ENCODE measurements at regions not wholly inside any gene's neighbourhood (a gene's known extent, or its start where the extent isn't known, plus 50 kb on each side); places are given as distances from the start of the nearest gene placed in this dataset.
"Not testable (repeated sequence)": the region's sequence is repeated elsewhere in the genome, so short reads cannot be mapped to it uniquely, and the experiment has no call there.

DNA sequence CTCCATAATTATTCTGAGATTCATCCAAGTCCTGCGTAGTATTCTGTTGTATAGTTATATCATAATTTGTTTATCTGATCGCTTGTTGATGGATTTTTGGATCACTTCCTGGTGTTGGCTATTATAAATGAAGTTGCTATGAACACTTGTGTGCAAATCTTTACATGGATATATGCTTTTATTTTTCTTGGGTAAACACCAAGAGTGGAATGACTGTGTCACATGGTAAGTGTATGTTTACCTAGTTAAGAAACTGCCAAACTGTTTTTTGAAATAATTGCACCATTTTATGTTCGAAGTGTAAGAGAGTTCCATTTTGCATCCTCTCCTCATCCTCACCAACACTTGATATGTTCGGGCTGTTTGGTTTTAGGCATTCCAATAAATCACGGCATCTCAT, 360.4 kb upstream of the FRG2C start:
- TF ChIP-seq, protein P1, sequence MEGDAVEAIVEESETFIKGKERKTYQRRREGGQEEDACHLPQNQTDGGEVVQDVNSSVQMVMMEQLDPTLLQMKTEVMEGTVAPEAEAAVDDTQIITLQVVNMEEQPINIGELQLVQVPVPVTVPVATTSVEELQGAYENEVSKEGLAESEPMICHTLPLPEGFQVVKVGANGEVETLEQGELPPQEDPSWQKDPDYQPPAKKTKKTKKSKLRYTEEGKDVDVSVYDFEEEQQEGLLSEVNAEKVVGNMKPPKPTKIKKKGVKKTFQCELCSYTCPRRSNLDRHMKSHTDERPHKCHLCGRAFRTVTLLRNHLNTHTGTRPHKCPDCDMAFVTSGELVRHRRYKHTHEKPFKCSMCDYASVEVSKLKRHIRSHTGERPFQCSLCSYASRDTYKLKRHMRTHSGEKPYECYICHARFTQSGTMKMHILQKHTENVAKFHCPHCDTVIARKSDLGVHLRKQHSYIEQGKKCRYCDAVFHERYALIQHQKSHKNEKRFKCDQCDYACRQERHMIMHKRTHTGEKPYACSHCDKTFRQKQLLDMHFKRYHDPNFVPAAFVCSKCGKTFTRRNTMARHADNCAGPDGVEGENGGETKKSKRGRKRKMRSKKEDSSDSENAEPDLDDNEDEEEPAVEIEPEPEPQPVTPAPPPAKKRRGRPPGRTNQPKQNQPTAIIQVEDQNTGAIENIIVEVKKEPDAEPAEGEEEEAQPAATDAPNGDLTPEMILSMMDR (conservative IDR thresholded peaks at IDR 0.05 in 1 of 2, IDR thresholded peaks at IDR 0.05 in 1 of 2; ENCODE audit: low read depth in 1 of 2, low read length in 2 of 2), result no peak
- TF ChIP-seq EZH2 (IDR thresholded peaks at IDR 0.05; ENCODE audit: low read length, missing control alignments), result no peak
- peaks cover 3% of the 10 kb centered on the region for H3K27me3 ChIP-seq (ENCODE audit: control insufficient read depth, insufficient read depth, low read length)
- H3K36me3 ChIP-seq (ENCODE audit: control insufficient read depth, insufficient read depth, low read length), result no peaks in the 10 kb centered on the region
- no peak for DNase-seq (ENCODE audit: low read depth in 2 of 2)
- H4K20me1 ChIP-seq (ENCODE audit: control insufficient read depth, extremely low read depth, insufficient read depth, low read length), result no peaks in the 10 kb centered on the region
- H3K9ac ChIP-seq (ENCODE audit: insufficient read depth, low read length), result no peak overlapping the region
- H3K4me1 ChIP-seq (ENCODE audit: control insufficient read depth, extremely low read depth, insufficient read depth, low read length), result no peaks in the 10 kb centered on the region
- no peak overlapping the region for H2AFZ ChIP-seq (ENCODE audit: low read length)
- no peaks in the 10 kb centered on the region for H3K79me2 ChIP-seq (ENCODE audit: control insufficient read depth, insufficient read depth, low read length)
- H3K4me2 ChIP-seq (ENCODE audit: extremely low read depth, insufficient read depth, low read length), result no peak overlapping the region
- no peaks in the 10 kb centered on the region for H3K9me3 ChIP-seq (ENCODE audit: control insufficient read depth, insufficient read depth, low read depth, low read length)
- H3K27ac ChIP-seq (ENCODE audit: insufficient read depth, low read length), result no peak overlapping the region
- no peak overlapping the region for H3K4me3 ChIP-seq (replicated peaks in 1 of 4; ENCODE audit: control extremely low read depth in 1 of 4, insufficient read depth in 1 of 4, low read depth in 3 of 4, low read length in 4 of 4)

- no peak overlapping the region for H2AFZ ChIP-seq (ENCODE audit: low read length)
Observed at GRCh38 chr3:75305901-75306300, 358.2 kb upstream of the FRG2C start.

DNA sequence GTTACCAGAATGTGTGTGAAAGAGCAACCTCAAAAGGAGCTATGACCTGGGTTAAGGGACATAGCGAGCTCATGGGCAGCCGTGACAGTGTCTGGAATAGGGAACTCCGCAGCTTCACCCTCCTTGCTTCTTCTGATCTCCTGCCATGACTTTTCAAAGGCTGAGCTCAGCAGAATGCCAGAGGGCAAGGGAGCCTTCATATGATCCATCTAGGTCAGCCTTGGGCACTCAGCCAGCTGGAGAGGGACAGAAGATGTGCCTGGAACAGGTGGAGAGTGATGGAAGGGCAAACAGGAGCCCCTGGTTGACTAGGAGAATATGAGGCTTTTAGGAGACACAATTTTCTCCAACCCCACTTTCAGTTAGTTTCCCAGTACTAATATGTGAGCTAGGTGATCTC, 352.8 kb upstream of the FRG2C start:
- not testable (repeated sequence) for H2AFZ ChIP-seq (ENCODE audit: low read length); H3K27me3 ChIP-seq (ENCODE audit: control insufficient read depth, insufficient read depth, low read length); H3K9me3 ChIP-seq (ENCODE audit: control insufficient read depth, insufficient read depth, low read depth, low read length); H3K4me1 ChIP-seq (ENCODE audit: control insufficient read depth, extremely low read depth, insufficient read depth, low read length); H3K79me2 ChIP-seq (ENCODE audit: control insufficient read depth, insufficient read depth, low read length); H3K36me3 ChIP-seq (ENCODE audit: control insufficient read depth, insufficient read depth, low read length); H3K4me2 ChIP-seq (ENCODE audit: extremely low read depth, insufficient read depth, low read length); H3K4me3 ChIP-seq (replicated peaks in 1 of 4; ENCODE audit: control extremely low read depth in 1 of 4, insufficient read depth in 1 of 4, low read depth in 3 of 4, low read length in 4 of 4); H3K27ac ChIP-seq (ENCODE audit: insufficient read depth, low read length); H4K20me1 ChIP-seq (ENCODE audit: control insufficient read depth, extremely low read depth, insufficient read depth, low read length); DNase-seq (ENCODE audit: low read depth in 2 of 2); H3K9ac ChIP-seq (ENCODE audit: insufficient read depth, low read length)

More at GRCh38 chr3:75305901-75306300, 358.2 kb upstream of the FRG2C start:
- Histone ChIP-seq H3K4me1 (ENCODE audit: control insufficient read depth, extremely low read depth, insufficient read depth, low read length) (no peaks in the 10 kb centered on the region), H3K4me3 (replicated peaks in 1 of 4; ENCODE audit: control extremely low read depth in 1 of 4, insufficient read depth in 1 of 4, low read depth in 3 of 4, low read length in 4 of 4) (no peak overlapping the region), H4K20me1 (ENCODE audit: control insufficient read depth, extremely low read depth, insufficient read depth, low read length) (no peaks in the 10 kb centered on the region), H3K9ac (ENCODE audit: insufficient read depth, low read length) (no peak overlapping the region), H3K36me3 (ENCODE audit: control insufficient read depth, insufficient read depth, low read length) (no peaks in the 10 kb centered on the region), H3K27me3 (ENCODE audit: control insufficient read depth, insufficient read depth, low read length) (peaks cover 3% of the 10 kb centered on the region), H3K4me2 (ENCODE audit: extremely low read depth, insufficient read depth, low read length) (no peak overlapping the region), H3K9me3 (ENCODE audit: control insufficient read depth, insufficient read depth, low read depth, low read length) (no peaks in the 10 kb centered on the region), H3K79me2 (ENCODE audit: control insufficient read depth, insufficient read depth, low read length) (no peaks in the 10 kb centered on the region), H3K27ac (ENCODE audit: insufficient read depth, low read length) (no peak overlapping the region)
- no peak for DNase-seq (ENCODE audit: low read depth in 2 of 2)
- no peak for TF ChIP-seq EZH2 (IDR thresholded peaks at IDR 0.05; ENCODE audit: low read length, missing control alignments)
- TF ChIP-seq, protein P1 (conservative IDR thresholded peaks at IDR 0.05 in 1 of 2, IDR thresholded peaks at IDR 0.05 in 1 of 2; ENCODE audit: low read depth in 1 of 2, low read length in 2 of 2), result no peak

GRCh38 chr3:75312469-75312868, 351.7 kb upstream of the FRG2C start:
- not testable (repeated sequence) for H3K36me3 ChIP-seq (ENCODE audit: control insufficient read depth, insufficient read depth, low read length); H3K79me2 ChIP-seq (ENCODE audit: control insufficient read depth, insufficient read depth, low read length); DNase-seq (ENCODE audit: low read depth in 2 of 2); H3K4me3 ChIP-seq (replicated peaks in 1 of 4; ENCODE audit: control extremely low read depth in 1 of 4, insufficient read depth in 1 of 4, low read depth in 3 of 4, low read length in 4 of 4); H3K4me2 ChIP-seq (ENCODE audit: extremely low read depth, insufficient read depth, low read length); H3K27me3 ChIP-seq (ENCODE audit: control insufficient read depth, insufficient read depth, low read length); H3K9ac ChIP-seq (ENCODE audit: insufficient read depth, low read length); H3K9me3 ChIP-seq (ENCODE audit: control insufficient read depth, insufficient read depth, low read depth, low read length); H3K27ac ChIP-seq (ENCODE audit: insufficient read depth, low read length); H3K4me1 ChIP-seq (ENCODE audit: control insufficient read depth, extremely low read depth, insufficient read depth, low read length); H4K20me1 ChIP-seq (ENCODE audit: control insufficient read depth, extremely low read depth, insufficient read depth, low read length); H2AFZ ChIP-seq (ENCODE audit: low read length)

DNA sequence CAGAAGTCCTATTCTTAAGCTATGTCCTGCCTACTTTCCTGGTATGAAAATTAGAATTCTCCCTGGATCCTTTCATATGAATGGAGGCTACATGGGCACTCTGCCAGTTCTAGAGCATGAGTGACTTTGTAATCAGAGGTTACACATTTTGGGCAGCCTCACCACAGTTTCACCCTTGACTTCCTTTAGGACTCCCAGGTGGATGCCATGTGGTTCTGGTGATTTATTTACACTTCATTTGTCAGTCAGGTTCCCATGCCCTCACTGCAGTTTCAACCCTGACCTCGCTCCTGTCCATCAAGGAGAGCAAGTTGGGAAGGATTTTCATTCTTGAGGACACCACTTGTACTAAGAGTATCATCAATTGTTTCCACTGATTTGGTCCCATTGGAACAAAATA, 344.4 kb upstream of the FRG2C start:
- H3K79me2 ChIP-seq (ENCODE audit: control insufficient read depth, insufficient read depth, low read length); H4K20me1 ChIP-seq (ENCODE audit: control insufficient read depth, extremely low read depth, insufficient read depth, low read length); H3K4me1 ChIP-seq (ENCODE audit: control insufficient read depth, extremely low read depth, insufficient read depth, low read length); H3K4me2 ChIP-seq (ENCODE audit: extremely low read depth, insufficient read depth, low read length); DNase-seq (ENCODE audit: low read depth in 2 of 2); H3K27me3 ChIP-seq (ENCODE audit: control insufficient read depth, insufficient read depth, low read length); H3K9me3 ChIP-seq (ENCODE audit: control insufficient read depth, insufficient read depth, low read depth, low read length); H2AFZ ChIP-seq (ENCODE audit: low read length); H3K9ac ChIP-seq (ENCODE audit: insufficient read depth, low read length); H3K27ac ChIP-seq (ENCODE audit: insufficient read depth, low read length); H3K4me3 ChIP-seq (replicated peaks in 1 of 4; ENCODE audit: control extremely low read depth in 1 of 4, insufficient read depth in 1 of 4, low read depth in 3 of 4, low read length in 4 of 4); H3K36me3 ChIP-seq (ENCODE audit: control insufficient read depth, insufficient read depth, low read length): not testable (repeated sequence)

Data from fibroblast of lung (primary cell).